NAMALWA (cell line): ENCODE measurements at regions not wholly inside any gene's neighbourhood (a gene's known extent, or its start where the extent isn't known, plus 50 kb on each side); places are given as distances from the start of the nearest gene placed in this dataset.
A peak's percentile ranks its signal among the peaks of the same experiment; 100 is the strongest.

Experiments used
- DNase-seq: peaks from one replicate; pipeline ENCODE4 v3.0.0-alpha.2; 2015; ENCODE audit warnings: low spot score

DNA sequence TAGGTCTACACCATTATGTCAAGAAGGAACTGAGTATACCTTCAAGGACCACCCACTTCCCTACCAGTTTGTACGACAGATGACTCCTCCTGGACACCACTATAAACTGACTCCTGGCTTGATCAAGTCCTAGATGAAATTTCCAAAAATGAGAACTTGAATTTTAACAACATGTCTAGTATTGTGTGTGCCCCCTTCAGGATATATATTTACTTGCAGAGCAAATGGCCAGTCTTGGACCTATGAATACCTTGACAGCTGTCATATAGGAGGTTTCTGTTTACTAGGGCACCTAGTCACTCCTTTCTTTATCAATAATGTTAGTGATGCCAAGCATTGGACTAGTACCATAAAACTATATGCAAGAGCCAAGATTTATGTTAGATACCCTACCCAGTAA, 94.1 kb upstream of the TMEM26 start:
- DNase-seq = peak; percentile 9

- DNase-seq = no peak
Observed at GRCh38 chr10:61545170-61545569, 92.0 kb upstream of the TMEM26 start.

DNA sequence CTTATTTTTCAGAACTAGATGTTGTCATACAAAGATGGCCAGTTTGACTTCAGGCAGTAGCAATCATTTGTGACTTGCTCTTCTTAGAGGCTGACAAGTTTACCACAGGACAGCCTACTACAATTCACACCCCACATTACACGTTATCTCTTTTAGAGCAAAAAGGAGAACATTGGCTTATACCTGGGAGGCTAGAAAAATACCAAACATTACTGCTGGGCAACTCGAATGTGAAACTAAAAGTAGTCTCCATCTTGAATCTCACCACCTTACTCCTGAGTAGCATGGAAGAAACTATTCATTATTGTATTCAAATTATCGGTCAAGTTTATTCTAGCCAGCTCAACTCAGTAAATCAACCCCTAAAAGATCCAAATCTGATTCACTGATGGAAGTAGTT, 90.7 kb upstream of the TMEM26 start:
- DNase-seq = no peak

GRCh38 chr10:61542596-61542995, 89.4 kb upstream of the TMEM26 start:
- no peak for DNase-seq

GRCh38 chr10:61541960-61542359, 88.8 kb upstream of the TMEM26 start:
- DNase-seq = no peak

GRCh38 chr10:61539876-61540275, 86.7 kb upstream of the TMEM26 start:
- no peak for DNase-seq

DNA sequence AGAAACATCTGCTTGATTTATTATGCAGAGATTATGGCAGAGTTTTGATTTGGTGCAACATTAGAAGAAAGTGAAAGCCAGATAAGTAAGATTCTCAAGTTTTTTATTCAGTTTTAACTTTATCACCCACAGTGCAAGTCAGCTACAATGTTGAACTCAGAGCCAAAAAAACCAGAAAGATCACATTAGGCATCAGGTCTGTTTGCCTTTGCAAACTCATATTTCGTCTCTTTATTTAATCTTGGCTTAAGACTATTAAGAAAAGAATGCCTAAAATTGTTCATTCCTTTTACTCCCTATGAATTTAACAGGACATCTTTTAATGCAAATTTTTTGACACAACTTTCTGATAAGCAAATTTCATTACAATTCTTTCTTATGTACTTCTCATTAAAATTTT, 76.0 kb upstream of the TMEM26 start:
- no peak for DNase-seq

DNA sequence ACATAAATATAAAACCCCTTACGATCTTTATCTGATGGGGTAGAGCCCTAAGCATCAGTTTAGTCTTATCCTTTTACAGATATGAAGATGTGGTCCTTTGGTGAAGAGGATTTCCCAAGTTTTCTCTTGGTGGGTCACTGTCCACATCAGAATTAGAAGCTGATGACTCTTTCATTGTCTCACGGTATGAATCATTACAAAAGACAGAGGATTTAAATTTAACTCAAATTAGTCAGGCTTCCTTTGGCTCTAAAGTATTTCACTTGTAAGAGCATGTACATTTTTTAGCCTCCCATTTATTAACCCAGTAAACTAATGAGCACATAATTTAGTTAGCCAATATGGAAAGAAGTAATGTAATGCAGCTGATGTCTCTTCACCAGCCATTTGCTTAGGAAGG, 49.9 kb upstream of the TMEM26 start:
- DNase-seq = no peak
